ENCODE measurements at regions not wholly inside any gene's neighbourhood (a gene's known extent, or its start where the extent isn't known, plus 50 kb on each side); places are given as distances from the start of the nearest gene placed in this dataset.

DNA sequence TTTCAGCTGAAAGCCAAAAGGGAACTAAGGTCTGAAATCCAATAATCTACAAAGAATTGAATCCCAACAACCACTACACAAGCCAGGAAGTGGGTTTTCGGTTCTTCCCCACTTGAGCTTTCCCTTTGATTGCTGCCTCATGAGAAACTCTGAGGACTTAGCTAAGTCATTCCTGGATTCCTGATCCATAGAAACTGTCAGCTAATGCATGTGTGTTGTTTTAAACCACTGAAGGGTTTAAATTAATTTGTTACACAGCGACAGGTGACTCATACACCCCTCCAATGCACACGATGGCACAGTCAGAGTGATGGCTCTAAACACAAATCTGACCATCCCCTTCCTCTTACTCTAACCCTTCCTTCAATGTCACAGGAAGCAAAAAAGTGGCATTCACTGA, 282.9 kb downstream of the RAB28 start:
- no peak for FAIRE-seq
- TF ChIP-seq, protein P1, sequence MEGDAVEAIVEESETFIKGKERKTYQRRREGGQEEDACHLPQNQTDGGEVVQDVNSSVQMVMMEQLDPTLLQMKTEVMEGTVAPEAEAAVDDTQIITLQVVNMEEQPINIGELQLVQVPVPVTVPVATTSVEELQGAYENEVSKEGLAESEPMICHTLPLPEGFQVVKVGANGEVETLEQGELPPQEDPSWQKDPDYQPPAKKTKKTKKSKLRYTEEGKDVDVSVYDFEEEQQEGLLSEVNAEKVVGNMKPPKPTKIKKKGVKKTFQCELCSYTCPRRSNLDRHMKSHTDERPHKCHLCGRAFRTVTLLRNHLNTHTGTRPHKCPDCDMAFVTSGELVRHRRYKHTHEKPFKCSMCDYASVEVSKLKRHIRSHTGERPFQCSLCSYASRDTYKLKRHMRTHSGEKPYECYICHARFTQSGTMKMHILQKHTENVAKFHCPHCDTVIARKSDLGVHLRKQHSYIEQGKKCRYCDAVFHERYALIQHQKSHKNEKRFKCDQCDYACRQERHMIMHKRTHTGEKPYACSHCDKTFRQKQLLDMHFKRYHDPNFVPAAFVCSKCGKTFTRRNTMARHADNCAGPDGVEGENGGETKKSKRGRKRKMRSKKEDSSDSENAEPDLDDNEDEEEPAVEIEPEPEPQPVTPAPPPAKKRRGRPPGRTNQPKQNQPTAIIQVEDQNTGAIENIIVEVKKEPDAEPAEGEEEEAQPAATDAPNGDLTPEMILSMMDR (IDR thresholded peaks at IDR 0.05; ENCODE audit: insufficient read depth, low read length, severe bottlenecking), result no peak
- no peak for DNase-seq (ENCODE audit: low read depth)

DNA sequence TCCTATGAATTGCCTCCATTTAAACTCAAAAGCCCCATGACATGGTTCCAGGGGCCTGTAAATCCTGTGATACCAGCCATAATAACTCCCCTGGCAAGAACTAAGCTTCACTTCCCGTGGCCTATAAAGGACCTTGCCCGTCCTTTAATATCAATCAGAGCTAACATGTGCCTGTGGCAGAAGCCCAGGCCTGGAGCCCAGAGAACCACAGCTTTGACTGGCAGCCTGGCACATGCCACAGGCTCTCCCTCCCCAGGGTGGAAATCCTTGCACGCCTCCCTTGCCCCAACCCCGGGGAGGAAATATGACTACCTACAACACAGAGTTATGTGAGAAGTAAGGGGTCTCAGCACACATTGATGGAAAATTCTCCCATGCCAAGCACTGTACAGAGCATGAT, 287.4 kb downstream of the RAB28 start:
- Histone ChIP-seq H3K27me3 (ENCODE audit: control insufficient read depth, insufficient read depth, low read length) (no peaks in the 10 kb centered on the region), H3K36me3 (ENCODE audit: control insufficient read depth, insufficient read depth, low read length) (no peaks in the 10 kb centered on the region), H3K4me3 (ENCODE audit: low read depth, low read length) (no peak overlapping the region)
- DNase-seq (ENCODE audit: low read depth) (no peak), FAIRE-seq (no peak)
- TF ChIP-seq, protein P1 (IDR thresholded peaks at IDR 0.05; ENCODE audit: insufficient read depth, low read length, severe bottlenecking), result no peak

More for the DNA sequence above, 282.9 kb downstream of the RAB28 start:
- no peaks in the 10 kb centered on the region for H3K36me3 ChIP-seq (ENCODE audit: control insufficient read depth, insufficient read depth, low read length)
- H3K27me3 ChIP-seq (ENCODE audit: control insufficient read depth, insufficient read depth, low read length), result no peaks in the 10 kb centered on the region
- H3K4me3 ChIP-seq (ENCODE audit: low read depth, low read length), result no peak overlapping the region

DNA sequence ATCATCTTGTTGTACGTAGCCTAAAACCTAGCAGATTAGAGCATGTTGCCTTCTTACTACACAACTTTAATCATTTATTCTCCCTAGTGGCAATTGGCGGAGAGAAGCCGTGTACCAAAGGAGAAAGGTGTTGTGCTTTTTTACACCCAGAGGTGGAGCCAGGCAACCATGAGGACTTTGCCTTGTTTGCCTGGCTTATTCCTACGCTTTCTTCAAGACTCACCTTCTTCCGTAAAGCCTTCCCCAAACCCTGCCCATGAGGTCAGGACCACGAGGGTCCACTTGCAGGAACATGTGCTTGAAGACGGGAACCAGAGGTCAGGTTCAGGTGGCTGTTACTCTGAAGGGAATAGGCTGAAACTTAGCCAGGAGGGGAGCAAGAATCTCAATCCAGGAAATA, 290.5 kb downstream of the RAB28 start:
- no peak for DNase-seq (ENCODE audit: low read depth)
- Histone ChIP-seq H3K36me3 (ENCODE audit: control insufficient read depth, insufficient read depth, low read length) (no peaks in the 10 kb centered on the region), H3K27me3 (ENCODE audit: control insufficient read depth, insufficient read depth, low read length) (no peaks in the 10 kb centered on the region), H3K4me3 (ENCODE audit: low read depth, low read length) (no peak overlapping the region)
- FAIRE-seq, result peak; percentile 64
- TF ChIP-seq, protein P1 (IDR thresholded peaks at IDR 0.05; ENCODE audit: insufficient read depth, low read length, severe bottlenecking), result no peak

DNA sequence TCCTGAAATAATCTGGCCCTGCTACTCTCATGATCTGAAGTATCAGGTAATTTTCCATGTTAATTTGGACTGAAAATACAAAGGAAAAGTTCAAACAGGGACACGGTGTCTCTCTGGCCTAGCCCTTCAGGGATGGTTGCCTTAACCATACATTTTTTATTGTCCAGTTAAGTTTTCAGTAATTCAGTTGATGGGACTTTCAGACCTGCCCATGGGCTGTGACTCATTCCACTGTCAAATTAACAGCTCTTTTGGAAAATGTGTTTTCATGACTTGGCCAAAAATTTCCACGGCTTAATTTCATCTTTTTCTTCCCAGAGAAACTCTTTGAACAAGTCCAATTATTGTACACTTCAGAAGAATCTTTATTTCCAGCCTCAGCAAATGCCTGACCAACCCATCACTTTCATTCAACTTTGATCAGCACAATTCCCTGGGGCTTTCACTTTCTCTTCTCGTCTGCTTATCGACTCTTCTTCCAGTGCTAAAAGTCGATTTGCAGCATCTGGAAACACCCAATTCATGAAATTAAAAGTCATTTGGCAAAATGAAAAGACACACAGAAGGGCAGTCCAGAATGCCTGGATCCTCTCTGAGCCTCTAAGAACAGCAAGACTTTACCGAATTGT, 293.9 kb downstream of the RAB28 start:
- TF ChIP-seq, protein P1 (IDR thresholded peaks at IDR 0.05; ENCODE audit: insufficient read depth, low read length, severe bottlenecking), result no peak
- FAIRE-seq (no peak), DNase-seq (ENCODE audit: low read depth) (no peak)
- Histone ChIP-seq H3K36me3 (ENCODE audit: control insufficient read depth, insufficient read depth, low read length) (no peaks in the 10 kb centered on the region), H3K4me3 (ENCODE audit: low read depth, low read length) (no peak overlapping the region), H3K27me3 (ENCODE audit: control insufficient read depth, insufficient read depth, low read length) (no peaks in the 10 kb centered on the region)

DNA sequence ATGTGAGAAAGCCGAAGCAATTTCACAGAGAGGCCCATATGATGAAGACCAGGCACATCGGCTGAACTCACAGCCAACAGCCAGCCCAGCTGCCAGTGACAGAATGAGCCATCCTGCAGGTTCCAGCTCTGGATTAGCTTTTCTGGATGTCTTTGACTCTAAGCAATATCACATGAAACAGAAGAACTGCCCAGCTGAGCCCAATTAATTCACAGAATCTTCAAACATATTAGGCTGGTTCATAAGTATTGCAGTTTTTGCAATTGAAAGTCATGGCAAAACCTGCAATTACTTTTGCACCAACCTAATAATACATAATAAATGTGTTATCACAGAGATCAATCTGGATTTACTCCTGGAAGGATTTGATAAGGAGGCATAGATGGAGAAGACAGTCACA, 299.9 kb downstream of the RAB28 start:
- Histone ChIP-seq H3K4me3 (ENCODE audit: low read depth, low read length) (no peak overlapping the region), H3K27me3 (ENCODE audit: control insufficient read depth, insufficient read depth, low read length) (no peaks in the 10 kb centered on the region), H3K36me3 (ENCODE audit: control insufficient read depth, insufficient read depth, low read length) (no peaks in the 10 kb centered on the region)
- FAIRE-seq (no peak), DNase-seq (ENCODE audit: low read depth) (no peak)
- TF ChIP-seq, protein P1 (IDR thresholded peaks at IDR 0.05; ENCODE audit: insufficient read depth, low read length, severe bottlenecking), result no peak

DNA sequence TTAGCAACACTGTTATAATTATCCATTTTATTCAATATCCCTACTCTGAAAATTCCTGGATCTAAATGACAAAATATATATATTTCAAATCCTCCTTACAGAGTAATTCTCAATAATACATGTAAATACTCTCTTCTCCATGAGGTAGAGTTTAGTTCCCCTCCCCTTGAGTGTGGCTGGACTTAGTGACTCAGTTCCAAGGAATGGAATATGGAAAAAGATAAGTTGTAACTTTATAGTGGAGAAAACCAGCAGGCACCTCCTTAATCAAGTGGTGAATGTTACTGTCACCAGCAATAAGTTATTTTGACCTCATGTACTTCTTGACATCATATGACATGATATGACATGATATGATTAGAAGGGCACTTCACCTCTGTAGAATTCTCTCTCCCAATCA, 302.0 kb downstream of the RAB28 start:
- no peaks in the 10 kb centered on the region for H3K27me3 ChIP-seq (ENCODE audit: control insufficient read depth, insufficient read depth, low read length)
- FAIRE-seq (no peak), DNase-seq (ENCODE audit: low read depth) (peak; percentile 1)
- TF ChIP-seq, protein P1 (IDR thresholded peaks at IDR 0.05; ENCODE audit: insufficient read depth, low read length, severe bottlenecking), result no peak
- no peak overlapping the region for H3K4me3 ChIP-seq (ENCODE audit: low read depth, low read length)
- H3K36me3 ChIP-seq (ENCODE audit: control insufficient read depth, insufficient read depth, low read length), result no peaks in the 10 kb centered on the region

All from bronchial epithelial cell (primary cell).